HG02798 (cell line): ENCODE measurements at regions not wholly inside any gene's neighbourhood (a gene's known extent, or its start where the extent isn't known, plus 50 kb on each side); places are given as distances from the start of the nearest gene placed in this dataset.
"Not testable (repeated sequence)": the region's sequence is repeated elsewhere in the genome, so short reads cannot be mapped to it uniquely, and the experiment has no call there.

Source experiments
- ATAC-seq: cut with Tn5 transposase; IDR thresholded peaks from one replicate; pipeline ENCODE4 v1.9.1; 2021; ENCODE audit warnings: mild to moderate bottlenecking; ENCODE audit not compliant: unreplicated experiment, poor library complexity

- no peak for ATAC-seq
Observed at GRCh38 chr14:66234411-66234810, 251.8 kb upstream of the CCDC196 start.

- no peak for ATAC-seq
Observed at GRCh38 chr14:66237741-66238140, 248.4 kb upstream of the CCDC196 start.

GRCh38 chr14:66238969-66239368 lies 247.2 kb upstream of the CCDC196 start:
- ATAC-seq = no peak

- ATAC-seq = no peak
Observed at GRCh38 chr14:66239589-66239988, 246.6 kb upstream of the CCDC196 start.

- ATAC-seq = no peak
Observed at GRCh38 chr14:66240105-66240504, 246.1 kb upstream of the CCDC196 start.

- ATAC-seq = no peak
Observed at GRCh38 chr14:66242001-66242400, 244.2 kb upstream of the CCDC196 start.

- no peak for ATAC-seq
Observed at GRCh38 chr14:66244834-66245233, 241.3 kb upstream of the CCDC196 start.

GRCh38 chr14:66247662-66248193 lies 238.4 kb upstream of the CCDC196 start:
- no peak for ATAC-seq

- no peak for ATAC-seq
Observed at GRCh38 chr14:66248256-66248655, 237.9 kb upstream of the CCDC196 start.

GRCh38 chr14:66249544-66249943 lies 236.6 kb upstream of the CCDC196 start:
- no peak for ATAC-seq

GRCh38 chr14:66254038-66254437 lies 232.1 kb upstream of the CCDC196 start:
- no peak for ATAC-seq

GRCh38 chr14:66268802-66269334 lies 217.3 kb upstream of the CCDC196 start:
- no peak for ATAC-seq

GRCh38 chr14:66272221-66272620 lies 213.9 kb upstream of the CCDC196 start:
- no peak for ATAC-seq

GRCh38 chr14:66273261-66273832 lies 212.8 kb upstream of the CCDC196 start:
- no peak for ATAC-seq

GRCh38 chr14:66278418-66278817 lies 207.8 kb upstream of the CCDC196 start:
- not testable (repeated sequence) for ATAC-seq

- no peak for ATAC-seq
Observed at GRCh38 chr14:66281036-66281776, 205.0 kb upstream of the CCDC196 start.

GRCh38 chr14:66284346-66284745 lies 201.8 kb upstream of the CCDC196 start:
- no peak for ATAC-seq

GRCh38 chr14:66288511-66288910 lies 197.7 kb upstream of the CCDC196 start:
- ATAC-seq = no peak

GRCh38 chr14:66291756-66292155 lies 194.4 kb upstream of the CCDC196 start:
- no peak for ATAC-seq

- ATAC-seq = no peak
Observed at GRCh38 chr14:66293533-66294105, 192.6 kb upstream of the CCDC196 start.

- ATAC-seq = no peak
Observed at GRCh38 chr14:66295386-66295785, 190.8 kb upstream of the CCDC196 start.
